Endodermal cell (in vitro differentiated cells): ENCODE measurements at regions not wholly inside any gene's neighbourhood (a gene's known extent, or its start where the extent isn't known, plus 50 kb on each side); places are given as distances from the start of the nearest gene placed in this dataset.

Experiments
- DNase-seq: peaks from one replicate; pipeline ENCODE4 v3.0.0-alpha.2; 2017
- H3K27ac ChIP-seq: 2 replicates; pipeline ENCODE4 v1.5.1; 2013; ENCODE audit warnings: mild to moderate bottlenecking, low read depth, low read length, moderate library complexity
- H3K27me3 ChIP-seq: 2 replicates; pipeline ENCODE4 v1.6.1; 2013; ENCODE audit warnings: mild to moderate bottlenecking, low read length, moderate library complexity; ENCODE audit not compliant: insufficient read depth, control insufficient read depth, poor library complexity, severe bottlenecking
- H3K36me3 ChIP-seq: 2 replicates; pipeline ENCODE4 v1.7.0; 2013; ENCODE audit warnings: mild to moderate bottlenecking, low read length, moderate library complexity; ENCODE audit not compliant: control insufficient read depth, insufficient read depth
- H3K4me1 ChIP-seq: one replicate; pipeline ENCODE4 v1.7.0; 2013; ENCODE audit warnings: low read length; ENCODE audit not compliant: control insufficient read depth, insufficient read depth
- H3K4me3 ChIP-seq: 2 replicates; pipeline ENCODE4 v1.5.1; 2013; ENCODE audit warnings: mild to moderate bottlenecking, low read length, moderate library complexity
- H3K9ac ChIP-seq: 2 replicates; pipeline ENCODE4 v1.6.1; 2013; ENCODE audit warnings: mild to moderate bottlenecking, low read length, moderate library complexity; ENCODE audit not compliant: poor library complexity, severe bottlenecking; ENCODE audit errors: extremely low read depth
- H3K9me3 ChIP-seq: 2 replicates; pipeline ENCODE4 v1.6.1; 2013; ENCODE audit warnings: mild to moderate bottlenecking, low read length, moderate library complexity; ENCODE audit not compliant: control insufficient read depth
- H3K27ac Mint-ChIP-seq: 2 replicates; pipeline ENCODE4 v1.8.0; 2020; ENCODE audit warnings: mixed read lengths
- H3K27me3 Mint-ChIP-seq: 2 replicates; pipeline ENCODE4 v1.8.0; 2021; ENCODE audit warnings: mild to moderate bottlenecking, mixed read lengths; ENCODE audit not compliant: insufficient read depth
- H3K36me3 Mint-ChIP-seq: 2 replicates; pipeline ENCODE4 v1.8.0; 2020; ENCODE audit warnings: low read depth, mixed read lengths
- H3K4me1 Mint-ChIP-seq: 2 replicates; pipeline ENCODE4 v1.8.0; 2020; ENCODE audit warnings: mixed read lengths
- H3K4me3 Mint-ChIP-seq: 2 replicates; pipeline ENCODE4 v1.8.0; 2020; ENCODE audit warnings: mild to moderate bottlenecking, moderate library complexity, mixed read lengths
- H3K9me3 Mint-ChIP-seq: 2 replicates; pipeline ENCODE4 v1.8.0; 2020; ENCODE audit warnings: mild to moderate bottlenecking, mixed read lengths
- CTCF ChIP-seq: fragments of 200-600 bp; sonication (generic); conservative IDR thresholded peaks from 2 replicates; pipeline ENCODE4 v1.5.0; 2021; ENCODE audit warnings: antibody characterized with exemption, mild to moderate bottlenecking
- WGBS, 2 experiments: methylation state at CpG; one replicate each; pipeline versions ENCODE4 v1.1.5 to v1.1.7; 2013; ENCODE audit warnings: missing lambda C conversion rate in 2 of 2, mixed read lengths in 1 of 2; ENCODE audit not compliant: insufficient coverage in 1 of 2, insufficient read length in 1 of 2; 5-methylcytosine and 5-hydroxymethylcytosine counted together

GRCh38 chr1:38623529-38623928 lies 236.0 kb downstream of the RRAGC start:
- no peaks in the 10 kb centered on the region for H3K36me3 ChIP-seq
- 93% methylated on average over 6 to 7 of the region's 7 CpGs for WGBS, 2 experiments
- H3K36me3 Mint-ChIP-seq = no peaks in the 10 kb centered on the region
- peaks cover 10% of the 10 kb centered on the region for H3K4me1 Mint-ChIP-seq
- peaks cover 67% of the 10 kb centered on the region for H3K27me3 ChIP-seq
- H3K27me3 Mint-ChIP-seq = peaks cover 71% of the 10 kb centered on the region
- no peak overlapping the region for H3K9ac ChIP-seq
- no peak for DNase-seq
- H3K9me3 Mint-ChIP-seq = no peaks in the 10 kb centered on the region
- H3K4me3 Mint-ChIP-seq = no peak overlapping the region
- TF ChIP-seq CTCF = no peak
- H3K9me3 ChIP-seq = no peaks in the 10 kb centered on the region
- no peak overlapping the region for H3K27ac Mint-ChIP-seq
- no peak overlapping the region for H3K27ac ChIP-seq
- no peak overlapping the region for H3K4me3 ChIP-seq
- H3K4me1 ChIP-seq = no peaks in the 10 kb centered on the region

GRCh38 chr1:38622197-38622596 lies 237.4 kb downstream of the RRAGC start:
- H3K36me3 ChIP-seq = no peaks in the 10 kb centered on the region
- no peak overlapping the region for H3K27ac Mint-ChIP-seq
- WGBS, 2 experiments = 84 to 91% methylated on average over 5 to 6 of the region's 6 CpGs
- no peaks in the 10 kb centered on the region for H3K36me3 Mint-ChIP-seq
- no peak for TF ChIP-seq CTCF
- H3K9ac ChIP-seq = no peak overlapping the region
- H3K4me3 Mint-ChIP-seq = no peak overlapping the region
- no peak for DNase-seq
- no peaks in the 10 kb centered on the region for H3K9me3 ChIP-seq
- peaks cover 62% of the 10 kb centered on the region for H3K27me3 ChIP-seq
- no peaks in the 10 kb centered on the region for H3K9me3 Mint-ChIP-seq
- peaks cover 63% of the 10 kb centered on the region for H3K27me3 Mint-ChIP-seq
- H3K27ac ChIP-seq = no peak overlapping the region
- H3K4me1 ChIP-seq = no peaks in the 10 kb centered on the region
- peaks cover 11% of the 10 kb centered on the region for H3K4me1 Mint-ChIP-seq
- H3K4me3 ChIP-seq = no peak overlapping the region

- Mint-ChIP-seq H3K4me1 (peaks cover 10% of the 10 kb centered on the region), H3K27me3 (peaks cover 50% of the 10 kb centered on the region), H3K4me3 (no peak overlapping the region), H3K9me3 (peaks cover 12% of the 10 kb centered on the region), H3K36me3 (no peaks in the 10 kb centered on the region), H3K27ac (no peak overlapping the region)
- 85 to 91% methylated on average over 2 to 3 of the region's 3 CpGs for WGBS, 2 experiments
- Histone ChIP-seq H3K36me3 (no peaks in the 10 kb centered on the region), H3K27me3 (peaks cover 24% of the 10 kb centered on the region), H3K9me3 (peaks cover 6% of the 10 kb centered on the region), H3K27ac (no peak overlapping the region), H3K9ac (no peak overlapping the region), H3K4me1 (no peaks in the 10 kb centered on the region), H3K4me3 (no peak overlapping the region)
- DNase-seq = no peak
- no peak for TF ChIP-seq CTCF
Observed at GRCh38 chr1:38616846-38617245, 242.7 kb downstream of the RRAGC start.
